ENCODE measurements at regions not wholly inside any gene's neighbourhood (a gene's known extent, or its start where the extent isn't known, plus 50 kb on each side); places are given as distances from the start of the nearest gene placed in this dataset.
"Not testable (repeated sequence)": the region's sequence is repeated elsewhere in the genome, so short reads cannot be mapped to it uniquely, and the experiment has no call there.

GRCh38 chr4:9524406-9524805 lies 80.2 kb downstream of the DEFB131A start:
- not testable (repeated sequence) for TF ChIP-seq REST (IDR thresholded peaks at IDR 0.05; ENCODE audit: borderline replicate concordance); POLR2AphosphoS5 (IDR thresholded peaks at IDR 0.05); EP300 (conservative IDR thresholded peaks at IDR 0.05; ENCODE audit: poor library complexity, severe bottlenecking)
- TF ChIP-seq, protein P1, sequence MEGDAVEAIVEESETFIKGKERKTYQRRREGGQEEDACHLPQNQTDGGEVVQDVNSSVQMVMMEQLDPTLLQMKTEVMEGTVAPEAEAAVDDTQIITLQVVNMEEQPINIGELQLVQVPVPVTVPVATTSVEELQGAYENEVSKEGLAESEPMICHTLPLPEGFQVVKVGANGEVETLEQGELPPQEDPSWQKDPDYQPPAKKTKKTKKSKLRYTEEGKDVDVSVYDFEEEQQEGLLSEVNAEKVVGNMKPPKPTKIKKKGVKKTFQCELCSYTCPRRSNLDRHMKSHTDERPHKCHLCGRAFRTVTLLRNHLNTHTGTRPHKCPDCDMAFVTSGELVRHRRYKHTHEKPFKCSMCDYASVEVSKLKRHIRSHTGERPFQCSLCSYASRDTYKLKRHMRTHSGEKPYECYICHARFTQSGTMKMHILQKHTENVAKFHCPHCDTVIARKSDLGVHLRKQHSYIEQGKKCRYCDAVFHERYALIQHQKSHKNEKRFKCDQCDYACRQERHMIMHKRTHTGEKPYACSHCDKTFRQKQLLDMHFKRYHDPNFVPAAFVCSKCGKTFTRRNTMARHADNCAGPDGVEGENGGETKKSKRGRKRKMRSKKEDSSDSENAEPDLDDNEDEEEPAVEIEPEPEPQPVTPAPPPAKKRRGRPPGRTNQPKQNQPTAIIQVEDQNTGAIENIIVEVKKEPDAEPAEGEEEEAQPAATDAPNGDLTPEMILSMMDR (IDR thresholded peaks at IDR 0.05; ENCODE audit: poor library complexity, severe bottlenecking), result not testable (repeated sequence)
